IMR-90 (cell line): ENCODE measurements at regions not wholly inside any gene's neighbourhood (a gene's known extent, or its start where the extent isn't known, plus 50 kb on each side); places are given as distances from the start of the nearest gene placed in this dataset.

Experiments
- ATAC-seq: fragments of 200-7000 bp; cut with Tn5 transposase; 2 replicates; pipeline ENCODE4 v1.9.1; 2020; ENCODE audit warnings: low read depth, mild to moderate bottlenecking, moderate library complexity
- BruUV-seq: library from RNA; stranded (reverse); fragments of 400-500 nt; replicated peaks from 2 replicates; lab custom pipeline; 2021; lab: Mats Ljungman, UMichigan
- CTCF ChIA-PET: fragments of 300-600 bp; formaldehyde crosslinking; extraction: SDS; loops from one replicate; lab custom pipeline; 2021; ENCODE audit warnings: antibody characterized with exemption; lab: Yijun Ruan, JAX
- POLR2A ChIA-PET: fragments of 300-600 bp; sonication (Branson Sonifier 250); formaldehyde crosslinking; loops from one replicate; lab custom pipeline; 2022; ENCODE audit warnings: antibody characterized with exemption; ENCODE audit not compliant: unreplicated experiment; lab: Charles Lee
- DNase-seq: peaks from one replicate; pipeline ENCODE4 v3.0.0; 2013
- H2AFZ ChIP-seq: replicated peaks from 2 replicates; pipeline ENCODE3; 2013; ENCODE audit warnings: low read length, mild to moderate bottlenecking; ENCODE audit not compliant: poor library complexity
- H2AK5ac ChIP-seq: 2 replicates; pipeline ENCODE4 v1.6.1; 2013; ENCODE audit warnings: low read depth, low read length, inconsistent platforms
- H2AK9ac ChIP-seq: replicated peaks from 2 replicates; pipeline ENCODE3; 2013; ENCODE audit warnings: mild to moderate bottlenecking, low read depth, low read length, moderate library complexity; ENCODE audit not compliant: poor library complexity
- H2BK120ac ChIP-seq: 2 replicates; pipeline ENCODE4 v1.6.1; 2013; ENCODE audit warnings: low read depth, low read length, inconsistent platforms
- H2BK15ac ChIP-seq: 3 replicates; pipeline ENCODE4 v1.6.1; 2013; ENCODE audit warnings: low read depth, low read length, inconsistent platforms
- H2BK20ac ChIP-seq: 2 replicates; pipeline ENCODE4 v1.6.1; 2013; ENCODE audit warnings: low read depth, mild to moderate bottlenecking, inconsistent platforms, low read length, moderate library complexity
- H2BK5ac ChIP-seq: 2 replicates; pipeline ENCODE4 v1.6.1; 2013; ENCODE audit warnings: mild to moderate bottlenecking, low read depth, low read length, inconsistent platforms; ENCODE audit not compliant: poor library complexity, severe bottlenecking
- H3K14ac ChIP-seq: replicated peaks from 2 replicates; pipeline ENCODE4 v1.6.1; 2013; ENCODE audit warnings: low read depth, low read length, inconsistent platforms
- H3K18ac ChIP-seq: 2 replicates; pipeline ENCODE4 v1.6.1; 2013; ENCODE audit warnings: low read depth, low read length, control low read depth
- H3K23ac ChIP-seq: 2 replicates; pipeline ENCODE4 v1.6.1; 2013; ENCODE audit warnings: low read depth, low read length, inconsistent platforms
- H3K27ac ChIP-seq: 2 replicates; pipeline ENCODE4 v1.5.1; 2013; ENCODE audit warnings: mild to moderate bottlenecking, control low read depth, low read length; ENCODE audit not compliant: insufficient read depth
- H3K27me3 ChIP-seq: 2 replicates; pipeline ENCODE4 v1.6.1; 2013; ENCODE audit warnings: low read length; ENCODE audit not compliant: control insufficient read depth, insufficient read depth
- H3K36me3 ChIP-seq: 2 replicates; pipeline ENCODE4 v1.6.1; 2013; ENCODE audit warnings: low read length, mixed read lengths; ENCODE audit not compliant: control insufficient read depth, insufficient read depth
- H3K4ac ChIP-seq: 2 replicates; pipeline ENCODE4 v1.6.1; 2013; ENCODE audit warnings: low read depth, low read length, inconsistent platforms
- H3K4me1 ChIP-seq: 2 replicates; pipeline ENCODE4 v1.6.1; 2013; ENCODE audit warnings: low read length, mixed read lengths; ENCODE audit not compliant: control insufficient read depth, insufficient read depth
- H3K4me2 ChIP-seq: 2 replicates; pipeline ENCODE4 v1.6.1; 2013; ENCODE audit warnings: low read depth, mild to moderate bottlenecking, control low read depth, low read length, moderate library complexity
- H3K4me3 ChIP-seq: 2 replicates; pipeline ENCODE4 v1.5.1; 2013; ENCODE audit warnings: low read depth, mild to moderate bottlenecking, control low read depth, low read length, moderate library complexity; ENCODE audit not compliant: insufficient read depth
- H3K56ac ChIP-seq: 2 replicates; pipeline ENCODE4 v1.6.1; 2013; ENCODE audit warnings: low read length, inconsistent platforms; ENCODE audit not compliant: insufficient read depth; ENCODE audit errors: extremely low read depth
- H3K79me1 ChIP-seq, 2 experiments: 2 replicates each; pipeline ENCODE4 v1.6.1; 2013; ENCODE audit warnings: low read length in 2 of 2, inconsistent platforms in 1 of 2, low read depth in 1 of 2
- H3K9ac ChIP-seq: 2 replicates; pipeline ENCODE4 v1.6.1; 2013; ENCODE audit warnings: low read depth, low read length, control low read depth
- H3K9me1 ChIP-seq: 2 replicates; pipeline ENCODE4 v1.6.1; 2013; ENCODE audit warnings: low read length, inconsistent platforms; ENCODE audit not compliant: insufficient read depth
- H3K9me3 ChIP-seq: 2 replicates; pipeline ENCODE4 v1.6.1; 2013; ENCODE audit warnings: low read length; ENCODE audit not compliant: control insufficient read depth, insufficient read depth
- H4K20me1 ChIP-seq: 2 replicates; pipeline ENCODE4 v1.6.1; 2013; ENCODE audit warnings: low read length, inconsistent platforms; ENCODE audit not compliant: insufficient read depth
- H4K5ac ChIP-seq: 2 replicates; pipeline ENCODE4 v1.6.1; 2013; ENCODE audit warnings: mild to moderate bottlenecking, low read depth, low read length, control low read depth
- H4K8ac ChIP-seq, 2 experiments: 2 replicates each; pipeline ENCODE4 v1.6.1; 2013; ENCODE audit warnings: low read depth in 2 of 2, low read length in 2 of 2, control low read depth in 1 of 2, inconsistent platforms in 1 of 2
- H4K91ac ChIP-seq: 2 replicates; pipeline ENCODE4 v1.6.1; 2013; ENCODE audit warnings: low read depth, low read length, inconsistent platforms; ENCODE audit not compliant: insufficient read depth
- BHLHE40 ChIP-seq: fragments of 150-350 bp; IDR thresholded peaks from 2 replicates; pipeline ENCODE4 v1.6.1; 2016; ENCODE audit warnings: mild to moderate bottlenecking, low read depth, low read length
- RFX5 ChIP-seq: IDR thresholded peaks from 2 replicates; pipeline ENCODE4 v1.8.0; 2012; ENCODE audit warnings: low read depth, mild to moderate bottlenecking, low read length, moderate library complexity
- dilution Hi-C: fragments of 300-500 bp; cut with HindIII; formaldehyde crosslinking; loops from one replicate; pipeline ENCODE4 v1.14.3; 2018; ENCODE audit warnings: low sequenced_read_pairs; ENCODE audit not compliant: unreplicated experiment
- in situ Hi-C: fragments of 300-500 bp; cut with MboI; formaldehyde crosslinking; loops from 3 replicates; pipeline ENCODE4 v1.14.3; 2019; ENCODE audit warnings: low sequenced_read_pairs, inconsistent platforms, mixed read lengths
- intact Hi-C: fragments of 100-400 bp; cut with micrococcal nuclease; formaldehyde crosslinking; loops from 2 replicates; pipeline ENCODE4 v1.10.0; 2022

DNA sequence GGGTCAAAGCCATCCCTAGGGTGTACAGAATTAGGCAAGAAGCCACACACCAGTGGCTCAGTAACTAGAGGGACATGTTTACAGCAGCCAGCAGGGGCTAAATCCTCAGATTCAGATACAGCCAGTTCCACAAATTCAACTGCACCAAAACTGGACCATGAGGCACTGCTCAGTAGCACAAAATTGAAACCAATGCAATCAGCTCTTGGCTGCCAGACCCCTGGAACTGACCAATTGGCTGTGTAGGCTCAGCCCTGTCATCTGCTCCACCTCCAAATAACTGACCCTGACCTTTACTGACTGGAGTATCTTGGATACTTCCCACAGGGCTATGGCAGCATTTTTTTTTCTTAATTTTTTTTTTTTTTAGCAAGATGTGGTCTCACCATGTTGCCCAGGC, 226.5 kb downstream of the FOXO1 start:
- no peak for ATAC-seq
- Histone ChIP-seq H3K9me1 (no peaks in the 10 kb centered on the region), H3K23ac (no peak overlapping the region), H3K14ac (no peak overlapping the region), H2BK20ac (no peak overlapping the region), H2AK9ac (no peak overlapping the region), H3K4me1 (no peaks in the 10 kb centered on the region), H4K91ac (no peak overlapping the region), H2AFZ (no peak overlapping the region), H3K4me3 (no peak overlapping the region), H3K27ac (no peak overlapping the region), H3K9ac (no peak overlapping the region), H3K18ac (no peak overlapping the region), H4K20me1 (no peaks in the 10 kb centered on the region), H2BK5ac (no peak overlapping the region), H3K9me3 (no peaks in the 10 kb centered on the region), H2BK120ac (no peak overlapping the region), H4K8ac (no peak overlapping the region), H3K79me1 (no peaks in the 10 kb centered on the region), H3K4ac (no peak overlapping the region), H2BK15ac (no peak overlapping the region), H4K5ac (no peak overlapping the region), H3K4me2 (no peak overlapping the region), H3K27me3 (peaks cover 2% of the 10 kb centered on the region; the same call in 1 of the 2 replicates), H2AK5ac (no peak overlapping the region), H3K56ac (no peak overlapping the region), H3K36me3 (no peaks in the 10 kb centered on the region)
- in situ Hi-C loops (no loop called here), dilution Hi-C loops (no loop called here), intact Hi-C loops (no loop called here)
- TF ChIP-seq BHLHE40 = no peak
- no peak for TF ChIP-seq RFX5
- ChIA-PET POLR2A (no interaction called here), CTCF (no interaction called here)
- BruUV-seq = no TSS peak
- no peak for DNase-seq
